Testis (tissue), 2 donors: ENCODE measurements at regions not wholly inside any gene's neighbourhood (a gene's known extent, or its start where the extent isn't known, plus 50 kb on each side); places are given as distances from the start of the nearest gene placed in this dataset.

ENCODE experiments used
- DNase-seq: peaks from one replicate; pipeline ENCODE4 v3.0.0-alpha.2; 2019
- H3K27ac ChIP-seq, 2 donors: fragments of 200-600 bp; sonication (generic); one replicate each; pipeline ENCODE4 v1.5.1; 2019
- H3K27me3 ChIP-seq: fragments of 200-600 bp; sonication (generic); one replicate; pipeline ENCODE4 v1.5.1; 2019
- H3K36me3 ChIP-seq: fragments of 200-600 bp; sonication (generic); one replicate; pipeline ENCODE4 v1.5.1; 2017; ENCODE audit warnings: low read depth; ENCODE audit errors: missing control alignments
- H3K4me1 ChIP-seq: fragments of 200-600 bp; sonication (generic); one replicate; pipeline ENCODE4 v1.5.1; 2019
- H3K4me3 ChIP-seq, 2 donors: fragments of 200-600 bp; sonication (generic); one replicate each; pipeline ENCODE4 v1.5.1; 2017 to 2019
- H3K9me3 ChIP-seq: fragments of 200-600 bp; sonication (generic); one replicate; pipeline ENCODE4 v1.5.1; 2017
- CTCF ChIP-seq, 3 experiments: fragments of 450-650 bp in 2 of 3; fragments of 200-600 bp in 1 of 3; sonication (generic) in 1 of 3; IDR thresholded peaks; one replicate each; pipeline ENCODE4 v1.5.1; 2016 to 2019; ENCODE audit warnings: antibody characterized with exemption in 3 of 3, mild to moderate bottlenecking in 2 of 3, moderate library complexity in 1 of 3
- POLR2A ChIP-seq: fragments of 450-650 bp; IDR thresholded peaks from one replicate; pipeline ENCODE4 v1.6.1; 2017; ENCODE audit warnings: antibody characterized with exemption, mild to moderate bottlenecking, moderate library complexity
- WGBS, 2 donors: methylation state at CpG; one replicate each; pipeline ENCODE4 v1.1.5; 2018; 5-methylcytosine and 5-hydroxymethylcytosine counted together
- intact Hi-C: fragments of 100-400 bp; cut with DNase I; formaldehyde crosslinking; loops from one replicate; pipeline ENCODE4 v1.15.1; 2023; ENCODE audit warnings: low total_unique reads

GRCh38 chr6:165940366-165940765 lies 227.3 kb downstream of the TBXT start:
- 58 to 79% methylated on average over 24 to 26 of the region's 26 CpGs for WGBS, 2 donors
- intact Hi-C loops = no loop called here
- no peaks in the 10 kb centered on the region for H3K36me3 ChIP-seq
- TF ChIP-seq CTCF (IDR thresholded peaks at IDR 0.05) (no peak), POLR2A (no peak)
- H3K9me3 ChIP-seq = no peaks in the 10 kb centered on the region
- H3K27me3 ChIP-seq = no peaks in the 10 kb centered on the region
- peak overlapping the region in 1 of 2 donors; percentile 15 for H3K4me3 ChIP-seq
- H3K27ac ChIP-seq = no peak overlapping the region
- no peaks in the 10 kb centered on the region for H3K4me1 ChIP-seq
- DNase-seq = no peak

- intact Hi-C loops = no loop called here
- Histone ChIP-seq H3K27me3 (no peaks in the 10 kb centered on the region), H3K36me3 (no peaks in the 10 kb centered on the region), H3K9me3 (no peaks in the 10 kb centered on the region), H3K4me1 (no peaks in the 10 kb centered on the region), H3K27ac (no peak overlapping the region), H3K4me3 (peak overlapping the region in 1 of 2 donors; percentile 15)
- WGBS, 2 donors = 55 to 69% methylated on average over 10 of the region's 10 CpGs
- DNase-seq = no peak
- TF ChIP-seq CTCF (IDR thresholded peaks at IDR 0.05) = no peak
- TF ChIP-seq POLR2A = no peak
These were observed 227.9 kb downstream of the TBXT start for GRCh38 chr6:165939601-165940290.

GRCh38 chr6:165939047-165939446 lies 228.6 kb downstream of the TBXT start:
- H3K27me3 ChIP-seq = no peaks in the 10 kb centered on the region
- no peak for DNase-seq
- no peaks in the 10 kb centered on the region for H3K4me1 ChIP-seq
- H3K9me3 ChIP-seq = no peaks in the 10 kb centered on the region
- H3K36me3 ChIP-seq = no peaks in the 10 kb centered on the region
- intact Hi-C loops = no loop called here
- 71 to 77% methylated on average over 5 of the region's 5 CpGs for WGBS, 2 donors
- H3K4me3 ChIP-seq = no peak overlapping the region
- TF ChIP-seq POLR2A (no peak), CTCF (IDR thresholded peaks at IDR 0.05) (no peak)
- no peak overlapping the region for H3K27ac ChIP-seq

- H3K27me3 ChIP-seq = no peaks in the 10 kb centered on the region
- DNase-seq = no peak
- no peak for TF ChIP-seq POLR2A
- no peak for TF ChIP-seq CTCF (IDR thresholded peaks at IDR 0.05)
- H3K4me1 ChIP-seq = no peaks in the 10 kb centered on the region
- intact Hi-C loops = no loop called here
- no peaks in the 10 kb centered on the region for H3K36me3 ChIP-seq
- H3K9me3 ChIP-seq = no peaks in the 10 kb centered on the region
- no peak overlapping the region for H3K27ac ChIP-seq
- 69 to 78% methylated on average over 3 of the region's 3 CpGs for WGBS, 2 donors
- no peak overlapping the region for H3K4me3 ChIP-seq
These were observed 229.9 kb downstream of the TBXT start for GRCh38 chr6:165937564-165938358.
